GM21381 (cell line): ENCODE measurements at regions not wholly inside any gene's neighbourhood (a gene's known extent, or its start where the extent isn't known, plus 50 kb on each side); places are given as distances from the start of the nearest gene placed in this dataset.
"Not testable (repeated sequence)": the region's sequence is repeated elsewhere in the genome, so short reads cannot be mapped to it uniquely, and the experiment has no call there.

Experiments used
- ATAC-seq: cut with Tn5 transposase; IDR thresholded peaks from one replicate; pipeline ENCODE4 v1.9.1; 2021; ENCODE audit warnings: mild to moderate bottlenecking, moderate library complexity; ENCODE audit not compliant: unreplicated experiment

DNA sequence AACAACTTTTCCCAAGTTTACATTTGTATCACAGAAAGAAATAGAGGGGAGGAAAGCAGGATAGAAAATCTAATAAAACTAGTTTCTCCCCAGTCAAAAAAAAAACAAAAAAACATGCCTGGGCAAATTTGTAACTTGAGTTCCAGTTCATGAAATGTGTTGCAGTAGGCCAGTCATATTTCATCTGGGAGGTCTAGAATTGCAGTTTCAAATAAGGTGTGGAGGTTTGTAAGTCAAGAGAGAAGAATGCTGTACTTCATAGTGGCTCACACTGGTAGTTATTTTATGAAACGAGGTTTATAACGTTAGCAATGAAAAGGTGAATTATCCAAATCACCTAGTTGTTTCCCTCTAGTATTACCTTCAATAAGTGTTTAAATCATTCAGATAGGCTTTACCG is 1313.9 kb upstream of the SLC39A10 start:
- ATAC-seq = no peak

DNA sequence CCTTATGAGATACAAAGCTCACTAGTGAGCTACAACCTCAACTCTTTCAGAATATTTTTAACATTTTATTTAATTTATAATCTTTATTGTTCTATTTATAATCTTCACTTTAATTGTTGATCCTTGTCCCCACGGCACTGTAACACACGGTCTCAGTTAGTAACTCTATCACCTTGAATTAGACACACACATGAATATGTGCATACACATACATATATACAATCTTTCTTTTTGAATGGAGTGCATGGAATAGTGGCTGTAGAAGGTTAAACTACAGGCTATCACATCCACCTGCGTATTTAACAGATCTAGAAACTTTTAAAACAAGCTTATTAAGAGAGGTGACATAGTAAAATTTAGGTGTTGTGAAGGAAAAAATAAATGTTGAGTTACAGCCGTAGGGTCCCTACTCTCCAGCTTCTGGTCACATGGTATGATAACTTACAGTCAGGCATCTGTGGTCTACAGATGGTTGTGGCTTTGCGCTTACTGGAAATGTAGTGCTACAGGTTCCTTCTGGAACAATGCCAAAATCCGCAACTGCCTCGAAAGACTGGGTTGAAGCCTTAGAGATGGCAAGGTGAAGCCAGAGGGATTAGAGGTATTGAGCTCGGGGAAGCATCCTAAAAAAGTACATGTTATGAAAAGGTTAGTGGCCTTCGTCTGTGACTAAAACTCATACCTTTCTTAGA is 1324.1 kb upstream of the SLC39A10 start:
- ATAC-seq = no peak

DNA sequence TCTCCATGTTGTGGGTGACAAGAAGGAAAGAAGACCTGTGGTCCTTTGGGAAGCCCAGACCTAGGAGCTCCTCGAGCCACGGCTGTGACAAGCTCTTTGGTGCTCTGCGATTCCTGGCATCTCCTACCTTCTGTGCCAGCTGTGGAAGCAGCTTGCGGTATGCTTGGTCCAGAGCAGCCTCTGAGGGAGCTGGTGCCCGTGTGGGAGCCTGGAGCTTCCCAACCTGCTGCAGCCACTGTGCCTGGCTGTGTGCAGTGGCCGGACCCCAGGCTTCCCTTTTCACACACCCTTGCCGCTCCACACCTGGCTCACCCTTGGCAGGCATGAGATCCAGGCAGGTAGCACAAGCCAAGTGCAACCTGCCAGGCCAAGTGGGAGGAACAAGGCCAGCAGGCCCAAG is 1328.6 kb upstream of the SLC39A10 start:
- ATAC-seq = no peak

DNA sequence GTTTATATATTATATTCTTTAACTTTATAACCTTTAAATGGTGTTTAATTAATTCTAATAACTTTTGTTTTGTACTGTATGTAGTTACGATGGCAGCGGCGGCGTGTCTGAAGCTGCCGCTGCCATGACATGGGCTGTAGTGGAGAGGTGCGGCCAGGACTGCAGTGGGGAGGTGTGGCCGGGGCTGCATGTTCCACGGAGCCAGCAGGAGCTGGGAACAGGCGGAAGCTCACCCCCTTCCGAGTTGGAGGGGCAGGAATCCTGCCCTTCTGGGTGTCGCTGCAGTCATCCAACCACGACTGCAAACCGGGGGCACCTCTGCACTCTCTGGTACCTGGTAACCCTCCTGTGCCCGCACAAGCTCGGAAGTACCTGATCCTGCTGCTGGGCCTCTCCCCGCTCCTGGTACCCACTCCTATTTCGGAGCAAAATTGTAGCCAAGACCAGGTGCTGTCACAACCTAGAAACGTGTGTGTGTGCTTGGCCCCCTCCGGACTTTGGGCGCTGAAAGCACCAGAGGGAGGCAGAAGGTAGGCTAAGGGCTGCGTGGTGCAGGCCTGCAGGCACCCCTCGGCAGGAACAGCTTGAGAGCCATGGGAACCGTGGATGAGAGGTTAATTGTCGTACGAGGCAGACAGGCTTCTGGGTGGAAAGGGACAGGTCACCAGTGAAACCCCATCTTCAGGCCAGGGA is 1329.7 kb upstream of the SLC39A10 start:
- no peak for ATAC-seq

DNA sequence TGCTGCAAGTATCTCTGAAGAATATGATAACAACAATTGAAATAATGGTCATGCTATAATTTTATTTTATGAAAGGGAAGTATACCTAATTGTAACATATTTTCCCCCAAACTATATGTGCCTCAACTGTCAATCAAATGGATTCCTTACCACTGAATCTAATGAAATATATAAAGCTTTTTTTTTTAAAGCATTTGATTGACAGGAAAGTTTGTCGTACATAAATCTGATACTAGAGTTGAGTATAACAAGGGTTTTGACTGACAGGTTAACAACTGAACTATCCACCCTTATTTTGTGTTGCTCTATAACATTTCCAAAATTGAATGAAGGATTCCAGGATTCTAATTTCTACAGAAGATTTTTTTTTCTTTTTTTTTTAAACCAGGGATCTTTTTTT is 1333.3 kb upstream of the SLC39A10 start:
- no peak for ATAC-seq

DNA sequence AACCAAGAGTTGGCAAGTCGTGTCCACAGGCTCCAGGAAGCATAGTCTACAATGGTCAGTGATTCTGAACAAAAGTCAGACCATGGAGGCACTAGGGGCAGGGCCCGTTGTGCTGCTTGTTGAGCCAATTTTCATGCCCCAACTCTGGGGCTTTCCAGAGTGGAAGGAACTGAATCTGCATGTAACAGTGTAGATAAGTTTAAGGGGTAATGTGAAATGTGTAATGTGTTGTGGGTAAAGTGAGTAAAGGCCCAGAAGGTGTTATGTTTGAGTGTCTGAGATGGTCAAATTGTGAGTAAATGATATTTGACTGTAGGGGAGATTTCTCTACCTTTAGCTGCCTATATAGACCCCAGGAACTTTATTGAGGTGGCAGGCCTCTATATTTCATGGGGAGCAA is 1336.5 kb upstream of the SLC39A10 start:
- ATAC-seq = no peak

DNA sequence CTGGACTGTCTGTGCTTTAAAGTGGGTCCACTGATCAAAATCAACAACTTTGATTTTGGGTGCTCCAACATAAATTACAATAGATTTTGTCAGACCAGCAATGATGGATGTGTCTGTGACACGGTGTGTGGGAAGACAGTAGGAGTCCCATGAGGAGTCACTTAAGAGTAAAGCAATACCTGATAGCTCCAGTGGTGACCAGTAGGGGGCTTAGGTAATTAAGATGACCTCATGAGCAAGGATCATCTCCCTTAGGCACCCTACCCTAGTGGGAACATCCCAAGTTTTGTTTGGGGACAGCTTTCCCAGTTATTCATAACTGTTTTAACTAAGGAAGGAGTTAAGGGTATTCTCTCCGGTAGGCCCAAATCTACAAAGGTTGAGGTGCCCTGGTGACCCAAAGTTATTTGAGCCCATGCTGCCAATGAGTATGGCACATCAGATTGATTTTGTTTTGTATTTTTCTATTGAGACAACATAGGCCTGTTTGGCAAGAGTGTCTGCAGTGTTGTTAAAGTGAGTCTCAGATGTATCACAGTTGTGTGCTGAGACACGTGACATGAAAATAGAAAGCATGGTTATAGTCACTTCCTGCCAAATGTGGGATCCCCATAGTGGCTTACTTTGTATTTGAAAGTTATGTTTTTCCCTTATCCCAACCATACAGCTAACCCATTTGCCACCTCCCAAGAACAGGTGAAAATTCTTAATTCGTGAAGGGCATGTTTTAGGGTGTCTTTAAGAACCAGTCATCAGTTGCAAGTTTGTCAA is 1337.6 kb upstream of the SLC39A10 start:
- no peak for ATAC-seq

DNA sequence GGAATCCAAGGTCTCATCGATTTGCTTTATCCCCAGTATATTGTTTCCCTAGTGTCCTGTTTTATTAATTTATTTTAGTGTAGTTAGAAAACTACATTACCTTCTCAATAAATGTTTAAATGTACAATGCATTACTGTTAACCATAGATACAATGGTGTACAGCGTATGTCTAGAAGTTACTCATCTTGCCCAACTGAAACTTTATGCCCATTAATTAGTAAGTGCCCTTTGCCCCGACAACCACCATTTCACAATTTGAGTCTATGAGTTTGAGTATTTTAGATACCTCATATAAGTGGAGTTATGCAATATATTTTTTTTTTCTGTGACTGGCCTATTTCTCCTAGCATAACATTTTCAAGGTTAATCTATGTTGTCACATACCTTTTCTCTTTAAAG is 1343.0 kb upstream of the SLC39A10 start:
- no peak for ATAC-seq

DNA sequence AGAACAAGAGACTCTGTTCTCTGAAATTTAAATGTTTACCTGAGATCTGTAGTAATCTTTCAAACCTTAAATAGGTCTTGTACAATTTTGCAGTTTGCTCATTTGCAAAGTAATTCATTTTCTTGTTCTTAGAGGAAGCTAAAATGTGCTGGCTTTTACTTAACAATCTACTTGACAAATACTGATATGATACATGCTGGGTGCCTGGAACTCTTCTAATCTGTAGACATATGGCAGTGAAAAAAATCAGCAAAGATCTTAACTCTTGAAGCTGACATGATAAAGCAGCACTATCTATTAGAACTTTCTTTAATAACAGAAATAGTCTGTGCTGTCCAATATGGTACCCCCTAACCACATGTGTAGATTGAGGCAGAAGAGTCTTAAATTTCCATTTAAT is 1352.8 kb upstream of the SLC39A10 start:
- ATAC-seq = no peak

DNA sequence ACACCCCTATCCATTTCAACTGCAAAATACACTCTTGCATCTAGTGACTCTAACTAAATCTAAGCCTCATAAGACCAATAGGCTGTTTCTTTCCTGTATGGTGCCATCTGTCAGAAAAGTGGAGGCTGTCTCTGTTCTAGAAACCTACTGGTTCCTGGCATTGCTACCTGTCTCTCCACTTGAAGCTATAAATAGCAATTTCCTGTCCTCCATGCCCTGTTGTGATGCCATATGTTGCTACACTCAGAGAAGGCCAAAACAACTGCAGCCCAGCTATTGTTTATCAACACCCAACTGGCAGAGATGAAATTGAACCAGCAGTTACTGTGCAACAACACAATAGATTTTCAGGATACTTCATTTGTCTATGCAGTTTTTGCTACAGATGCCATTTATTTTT is 1355.1 kb upstream of the SLC39A10 start:
- no peak for ATAC-seq

DNA sequence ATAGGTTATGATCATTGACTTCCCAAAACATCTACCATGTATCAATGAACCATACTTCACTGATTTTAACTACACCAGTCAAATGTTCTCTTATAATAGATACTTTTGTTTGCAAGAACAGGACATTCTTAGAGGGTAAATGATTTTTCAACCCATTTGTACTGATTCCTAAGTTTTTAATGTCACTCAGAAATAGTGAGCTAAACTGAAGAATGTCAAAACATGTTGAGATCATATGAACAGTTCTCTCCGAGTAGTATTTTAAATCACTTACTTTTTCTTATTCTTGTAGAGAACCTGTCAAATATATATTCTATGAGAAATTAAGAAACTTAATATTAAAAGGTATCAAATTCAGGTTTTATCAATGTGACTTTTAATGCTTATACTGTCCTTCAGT is 1362.9 kb upstream of the SLC39A10 start:
- ATAC-seq = no peak

DNA sequence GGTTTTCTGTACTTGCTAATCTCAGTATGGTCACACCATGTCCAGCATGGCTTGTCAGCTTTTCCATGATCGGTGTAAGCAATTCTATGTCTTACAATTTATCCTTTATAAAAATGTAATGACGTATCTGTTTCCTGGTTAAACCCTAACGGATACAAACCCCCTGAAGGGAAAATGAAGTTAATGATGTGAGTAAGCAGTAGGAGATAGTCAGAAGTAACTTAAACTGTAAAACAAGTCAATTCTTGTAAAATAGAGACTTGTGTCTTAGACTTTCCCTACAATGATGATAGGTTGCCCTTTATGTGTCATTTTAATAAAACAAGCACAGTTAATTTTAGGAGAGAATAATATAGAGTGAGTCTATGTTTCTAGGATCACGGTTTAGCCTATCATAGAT is 1365.9 kb upstream of the SLC39A10 start:
- ATAC-seq = no peak

DNA sequence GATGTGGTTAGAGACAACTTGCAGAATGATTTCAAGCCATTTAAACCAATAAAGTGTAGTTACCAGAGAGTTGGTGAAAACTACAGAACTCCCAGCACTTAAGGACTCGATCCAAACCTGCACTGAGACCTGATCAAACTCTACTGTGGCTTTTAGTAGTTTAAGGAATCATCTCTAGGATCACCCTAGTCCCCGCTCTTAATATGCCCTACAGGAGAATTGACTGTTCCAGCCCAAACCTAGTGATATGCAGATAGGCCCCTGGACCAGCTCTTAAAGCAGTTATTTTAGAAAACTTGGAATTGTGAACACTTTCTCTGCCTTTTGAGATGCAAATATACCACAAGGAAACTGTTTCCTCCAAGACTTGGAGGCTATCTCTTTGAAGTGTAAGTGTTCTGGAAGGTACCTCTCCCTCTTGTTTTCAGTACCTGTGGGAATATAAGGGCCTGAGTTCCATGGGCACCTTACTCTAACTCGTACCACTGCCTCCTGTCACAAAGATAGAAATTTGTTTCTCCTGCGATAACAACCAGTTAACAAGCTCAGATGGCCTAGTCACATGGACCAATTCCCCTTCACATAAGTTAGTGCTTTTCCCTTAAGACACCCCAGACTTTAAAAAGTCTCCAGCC is 1367.2 kb upstream of the SLC39A10 start:
- no peak for ATAC-seq

DNA sequence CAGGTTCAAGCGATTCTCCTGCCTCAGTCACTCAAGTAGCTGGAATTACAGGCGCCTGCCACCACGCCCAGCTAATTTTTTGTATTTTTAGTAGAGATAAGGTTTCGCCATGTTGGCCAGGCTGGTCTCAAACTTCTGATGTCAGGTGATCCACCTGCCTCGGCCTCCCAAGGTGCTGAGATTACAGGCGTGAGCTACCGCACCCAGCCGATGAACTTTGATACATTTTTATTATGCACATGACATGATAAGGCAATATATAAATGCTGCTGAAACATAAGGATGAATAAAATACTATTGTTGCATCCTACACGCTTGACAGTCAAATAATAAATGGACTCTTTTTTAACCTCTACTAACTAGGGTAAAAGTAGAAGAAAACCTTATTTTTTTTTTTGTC is 1380.4 kb upstream of the SLC39A10 start:
- not testable (repeated sequence) for ATAC-seq

DNA sequence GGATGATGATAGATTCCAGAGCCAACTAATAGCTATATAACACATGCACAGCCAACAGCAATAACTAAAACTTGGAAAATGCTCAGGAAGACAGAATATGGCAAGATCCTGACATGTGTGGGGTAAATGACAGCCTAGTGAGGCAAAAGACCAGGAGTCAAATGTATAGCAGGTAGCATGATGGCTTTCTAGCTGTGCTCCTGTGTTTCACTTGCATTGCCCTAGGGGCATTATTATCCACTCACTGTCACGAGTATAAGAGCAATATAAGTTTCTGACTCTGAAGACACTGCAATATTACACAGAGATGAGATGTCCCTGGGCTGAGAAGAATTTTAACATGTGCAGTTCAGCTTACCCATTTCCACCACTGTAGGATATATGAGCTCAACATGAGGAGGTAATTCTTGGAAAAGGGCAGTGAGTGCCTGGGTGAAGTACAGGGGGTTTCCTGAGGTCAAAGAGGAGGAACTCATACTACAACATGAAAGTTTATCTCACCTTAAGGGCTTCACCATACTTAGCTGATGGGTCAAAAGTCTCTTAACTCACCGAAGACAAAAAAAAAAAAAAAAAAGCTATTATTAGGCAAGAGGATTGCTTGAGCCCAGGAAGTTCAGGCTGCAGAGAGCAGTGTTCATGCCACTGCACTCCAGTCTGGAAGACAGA is 1385.6 kb upstream of the SLC39A10 start:
- no peak for ATAC-seq

DNA sequence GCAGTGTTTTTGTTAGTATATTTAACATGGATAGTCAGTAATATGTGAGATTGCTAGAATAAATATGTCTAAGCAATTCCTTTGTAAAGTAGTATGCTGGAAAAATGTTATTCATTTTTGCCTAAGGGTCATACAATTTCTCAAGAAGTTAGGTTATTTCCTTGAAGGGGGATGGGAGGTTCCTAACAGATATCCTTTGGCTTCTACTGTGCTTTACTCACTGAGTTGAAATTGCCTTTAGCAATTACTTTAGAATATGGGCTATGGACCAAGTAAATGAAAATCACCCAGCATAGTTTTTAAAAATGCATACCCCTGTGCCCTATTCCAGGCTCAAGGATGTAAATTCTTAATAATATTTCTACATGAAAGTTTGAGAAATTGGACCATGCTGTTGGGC is 1386.4 kb upstream of the SLC39A10 start:
- ATAC-seq = no peak

DNA sequence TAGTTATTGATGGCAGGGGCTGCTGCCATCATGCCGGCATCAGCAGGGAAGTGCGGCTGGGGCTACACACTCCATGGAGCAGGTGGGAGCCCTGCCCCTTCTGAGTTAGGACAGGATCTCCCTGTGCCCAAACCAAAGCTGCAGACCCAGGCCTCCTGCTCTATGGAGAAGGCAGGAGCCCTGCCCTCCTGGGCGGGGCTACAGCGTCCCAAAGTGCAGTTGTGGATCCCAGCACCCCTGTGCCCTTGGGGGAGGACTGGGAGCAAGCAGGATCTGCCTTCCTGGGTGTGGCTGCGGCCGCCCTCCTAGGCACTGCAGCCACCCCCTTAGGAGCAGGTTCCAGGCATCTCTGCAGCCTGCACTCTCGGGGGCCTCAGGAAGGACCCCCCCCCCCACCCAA is 1392.4 kb upstream of the SLC39A10 start:
- no peak for ATAC-seq

DNA sequence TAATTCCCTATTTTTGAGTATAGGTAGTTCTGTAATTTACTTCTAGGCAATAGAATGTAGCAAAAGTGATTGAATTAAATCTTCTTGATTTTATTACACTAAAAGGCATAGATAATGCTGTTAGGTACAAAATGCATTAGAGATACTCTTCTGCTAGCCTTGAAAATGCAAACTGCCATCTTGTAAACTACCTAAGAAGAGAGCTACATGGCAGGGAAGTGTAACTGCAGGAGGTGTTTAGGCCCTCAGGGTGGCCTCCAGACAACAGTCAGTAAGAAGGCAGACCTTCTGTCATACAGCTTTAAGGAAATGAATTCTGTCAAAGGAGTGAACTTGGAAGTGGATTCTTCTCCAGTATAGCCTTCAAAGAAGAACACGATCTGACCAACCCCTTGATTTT is 1396.8 kb upstream of the SLC39A10 start:
- no peak for ATAC-seq

DNA sequence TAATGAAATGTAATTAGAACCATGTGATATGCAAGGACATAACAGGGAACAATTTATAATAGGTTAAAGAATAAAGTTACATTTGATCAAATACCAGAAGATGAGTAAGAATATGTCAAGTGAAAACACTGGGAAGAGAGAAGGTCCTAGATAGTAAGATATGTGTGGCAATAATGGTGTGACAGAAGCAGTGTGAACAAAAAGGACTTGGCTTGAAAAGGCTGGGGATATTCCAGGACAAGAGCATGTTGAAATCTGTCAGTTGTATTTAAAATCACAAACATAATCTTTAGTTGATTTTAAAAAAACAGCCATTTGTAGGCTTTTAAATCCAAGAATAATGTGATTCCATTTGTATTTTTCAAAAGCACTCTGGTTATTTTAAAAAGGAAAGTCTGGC is 1399.9 kb upstream of the SLC39A10 start:
- ATAC-seq = no peak

DNA sequence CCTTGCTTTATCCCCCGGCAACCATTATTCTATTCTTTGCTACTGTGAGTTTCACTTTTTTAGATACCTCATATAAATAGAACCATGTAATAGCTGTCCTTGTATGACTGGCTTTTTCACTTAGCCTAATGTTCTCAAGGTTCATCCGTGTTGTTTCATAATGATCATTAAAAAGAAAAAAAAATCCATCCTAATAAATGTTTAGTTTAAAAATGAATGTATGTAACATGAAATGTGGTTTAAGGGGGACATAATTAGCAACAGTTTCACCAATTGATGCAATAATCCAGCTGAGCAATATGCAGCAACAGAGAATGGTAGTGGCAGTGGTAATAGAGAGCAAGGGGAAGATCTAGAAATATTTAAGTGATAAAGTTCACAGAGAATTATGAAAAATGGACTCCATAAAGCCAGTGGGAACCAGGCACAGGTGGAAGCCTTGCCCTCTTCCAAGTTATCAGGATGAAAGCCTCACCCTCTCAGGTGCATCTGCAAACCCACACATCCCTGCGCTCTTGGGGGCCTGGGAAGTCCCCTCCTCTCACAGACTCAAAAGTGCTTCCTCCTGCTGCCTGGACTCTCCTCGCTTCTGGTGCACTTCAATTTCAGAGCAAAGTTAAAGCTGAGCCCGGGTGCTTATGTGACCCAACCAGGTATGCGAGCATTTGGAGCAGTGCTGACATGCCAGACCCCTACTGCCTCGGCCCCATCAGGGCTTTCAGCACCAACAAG is 1403.3 kb upstream of the SLC39A10 start:
- ATAC-seq = no peak
